ENCODE measurements at regions not wholly inside any gene's neighbourhood (a gene's known extent, or its start where the extent isn't known, plus 50 kb on each side); places are given as distances from the start of the nearest gene placed in this dataset.

DNA sequence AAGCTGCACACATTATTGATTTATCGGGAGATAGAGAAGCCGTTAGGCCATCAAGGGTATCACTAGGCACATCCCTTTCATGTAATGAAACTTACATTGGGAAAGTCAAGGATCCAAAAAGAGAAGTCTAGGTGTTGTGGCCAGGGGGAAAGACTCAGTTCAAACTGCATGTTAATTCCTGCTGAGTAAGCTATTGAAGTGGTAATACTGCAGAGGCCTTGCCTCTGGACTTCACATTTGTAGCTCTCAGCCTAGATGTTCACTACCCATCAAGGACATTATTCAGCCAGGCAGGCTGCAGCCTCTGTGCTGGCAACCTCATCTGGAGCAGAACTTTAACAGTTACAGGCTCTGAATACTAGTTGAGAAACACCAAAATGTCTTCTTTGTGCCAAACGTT, 2094.5 kb upstream of the AGA start:
- no peaks in the 10 kb centered on the region for H3K79me2 ChIP-seq (ENCODE audit: insufficient read depth, low read length)
- Mint-ChIP-seq H3K27ac (no peak overlapping the region), H3K9me3 (peaks cover 2 to 15% (median 4%) of the 10 kb centered on the region in 7 donors), H3K4me1 (no peaks in the 10 kb centered on the region), H3K27me3 (ENCODE audit: low read depth in 3 of 3) (no peaks in the 10 kb centered on the region), H3K4me3 (no peak overlapping the region), H3K36me3 (no peaks in the 10 kb centered on the region)
- no peaks in the 10 kb centered on the region for H3K27me3 ChIP-seq (ENCODE audit: control insufficient read depth in 2 of 2, insufficient read depth in 2 of 2, low read length in 2 of 2)
- no peak overlapping the region for H3K4me2 ChIP-seq (replicated peaks; ENCODE audit: extremely low read depth, low read length, poor library complexity, severe bottlenecking)
- peaks cover 0 to 9% of the 10 kb centered on the region in 2 donors for H3K9me3 ChIP-seq (replicated peaks in 1 of 2; ENCODE audit: control insufficient read depth in 1 of 2, insufficient read depth in 1 of 2, low read length in 2 of 2)
- H3K4me3 ChIP-seq (replicated peaks in 1 of 3; ENCODE audit: low read depth in 2 of 3, low read length in 3 of 3) = no peak overlapping the region
- H3K27ac ChIP-seq (ENCODE audit: low read depth in 1 of 2, low read length in 2 of 2) = no peak overlapping the region
- no peaks in the 10 kb centered on the region for H3K36me3 ChIP-seq (replicated peaks in 1 of 2; ENCODE audit: control insufficient read depth in 1 of 2, insufficient read depth in 2 of 2, low read length in 2 of 2)
- H4K20me1 ChIP-seq (ENCODE audit: insufficient read depth, low read length) = no peaks in the 10 kb centered on the region
- intact Hi-C loops (cut with micrococcal nuclease) = no loop called here
- H3K9ac ChIP-seq (ENCODE audit: insufficient read depth, low read length, poor library complexity, severe bottlenecking) = no peak overlapping the region
- TF ChIP-seq, protein P1, sequence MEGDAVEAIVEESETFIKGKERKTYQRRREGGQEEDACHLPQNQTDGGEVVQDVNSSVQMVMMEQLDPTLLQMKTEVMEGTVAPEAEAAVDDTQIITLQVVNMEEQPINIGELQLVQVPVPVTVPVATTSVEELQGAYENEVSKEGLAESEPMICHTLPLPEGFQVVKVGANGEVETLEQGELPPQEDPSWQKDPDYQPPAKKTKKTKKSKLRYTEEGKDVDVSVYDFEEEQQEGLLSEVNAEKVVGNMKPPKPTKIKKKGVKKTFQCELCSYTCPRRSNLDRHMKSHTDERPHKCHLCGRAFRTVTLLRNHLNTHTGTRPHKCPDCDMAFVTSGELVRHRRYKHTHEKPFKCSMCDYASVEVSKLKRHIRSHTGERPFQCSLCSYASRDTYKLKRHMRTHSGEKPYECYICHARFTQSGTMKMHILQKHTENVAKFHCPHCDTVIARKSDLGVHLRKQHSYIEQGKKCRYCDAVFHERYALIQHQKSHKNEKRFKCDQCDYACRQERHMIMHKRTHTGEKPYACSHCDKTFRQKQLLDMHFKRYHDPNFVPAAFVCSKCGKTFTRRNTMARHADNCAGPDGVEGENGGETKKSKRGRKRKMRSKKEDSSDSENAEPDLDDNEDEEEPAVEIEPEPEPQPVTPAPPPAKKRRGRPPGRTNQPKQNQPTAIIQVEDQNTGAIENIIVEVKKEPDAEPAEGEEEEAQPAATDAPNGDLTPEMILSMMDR (IDR thresholded peaks at IDR 0.05) = no peak
- H2AFZ ChIP-seq (ENCODE audit: insufficient read depth, low read depth, low read length, poor library complexity, severe bottlenecking) = no peak overlapping the region
- H3K4me1 ChIP-seq (ENCODE audit: control insufficient read depth in 1 of 2, insufficient read depth in 2 of 2, low read length in 2 of 2) = no peaks in the 10 kb centered on the region
- no peak for DNase-seq
- no CpG with 5 or more reads among the region's 3 CpGs for WGBS (ENCODE audit: insufficient coverage)

DNA sequence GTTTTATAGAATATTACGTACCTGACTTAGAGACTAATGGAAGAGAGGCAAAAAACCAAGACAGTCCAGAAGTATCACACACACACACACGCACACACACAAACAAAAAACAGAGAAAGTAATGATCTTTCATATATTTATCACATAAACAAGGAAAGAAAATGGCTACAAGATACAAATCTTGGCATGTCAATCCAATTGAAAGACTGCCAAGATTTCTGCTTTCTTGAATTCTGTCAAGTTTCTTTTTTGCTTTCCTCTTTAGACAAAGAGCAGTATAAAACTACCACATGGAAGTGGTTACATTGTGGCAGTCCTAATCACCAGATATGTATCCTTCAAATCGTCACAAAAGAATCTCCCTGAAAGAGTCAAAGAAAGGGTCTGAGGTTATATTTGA, 2097.4 kb upstream of the AGA start:
- H3K9ac ChIP-seq (ENCODE audit: insufficient read depth, low read length, poor library complexity, severe bottlenecking) = no peak overlapping the region
- H3K36me3 ChIP-seq (replicated peaks in 1 of 2; ENCODE audit: control insufficient read depth in 1 of 2, insufficient read depth in 2 of 2, low read length in 2 of 2) = no peaks in the 10 kb centered on the region
- H2AFZ ChIP-seq (ENCODE audit: insufficient read depth, low read depth, low read length, poor library complexity, severe bottlenecking) = no peak overlapping the region
- no peaks in the 10 kb centered on the region for H3K4me1 ChIP-seq (ENCODE audit: control insufficient read depth in 1 of 2, insufficient read depth in 2 of 2, low read length in 2 of 2)
- no peak overlapping the region for H3K4me3 Mint-ChIP-seq
- no peaks in the 10 kb centered on the region for H3K4me1 Mint-ChIP-seq
- TF ChIP-seq, protein P1 (IDR thresholded peaks at IDR 0.05) = no peak
- H3K9me3 ChIP-seq (replicated peaks in 1 of 2; ENCODE audit: control insufficient read depth in 1 of 2, insufficient read depth in 1 of 2, low read length in 2 of 2) = peaks cover 0 to 9% of the 10 kb centered on the region in 2 donors
- no peak overlapping the region for H3K4me2 ChIP-seq (replicated peaks; ENCODE audit: extremely low read depth, low read length, poor library complexity, severe bottlenecking)
- no peak overlapping the region for H3K4me3 ChIP-seq (replicated peaks in 1 of 3; ENCODE audit: low read depth in 2 of 3, low read length in 3 of 3)
- H3K36me3 Mint-ChIP-seq = no peaks in the 10 kb centered on the region
- no peaks in the 10 kb centered on the region for H4K20me1 ChIP-seq (ENCODE audit: insufficient read depth, low read length)
- H3K79me2 ChIP-seq (ENCODE audit: insufficient read depth, low read length) = no peaks in the 10 kb centered on the region
- DNase-seq = no peak
- intact Hi-C loops (cut with micrococcal nuclease) = no loop called here
- no CpG with 5 or more reads among the region's 3 CpGs for WGBS (ENCODE audit: insufficient coverage)
- no peak overlapping the region for H3K27ac Mint-ChIP-seq
- H3K27me3 ChIP-seq (ENCODE audit: control insufficient read depth in 2 of 2, insufficient read depth in 2 of 2, low read length in 2 of 2) = no peaks in the 10 kb centered on the region
- H3K9me3 Mint-ChIP-seq = peaks cover 2 to 13% (median 5%) of the 10 kb centered on the region in 7 donors
- H3K27ac ChIP-seq (ENCODE audit: low read depth in 1 of 2, low read length in 2 of 2) = no peak overlapping the region
- no peaks in the 10 kb centered on the region for H3K27me3 Mint-ChIP-seq (ENCODE audit: low read depth in 3 of 3)

Data from CD14-positive monocyte (primary cell).